ENCODE measurements at regions not wholly inside any gene's neighbourhood (a gene's known extent, or its start where the extent isn't known, plus 50 kb on each side); places are given as distances from the start of the nearest gene placed in this dataset.

GRCh38 chr10:64396105-64396708, 875.0 kb downstream of the REEP3 start:
- DNase-seq (ENCODE audit: low read depth): no peak
- no peak for TF ChIP-seq CTCF (IDR thresholded peaks at IDR 0.05; ENCODE audit: control insufficient read depth, insufficient read depth, low read depth, low read length, missing control alignments)
- no peak overlapping the region for H3K4me3 ChIP-seq (ENCODE audit: control insufficient read depth, low read depth, low read length)

- DNase-seq (ENCODE audit: low read depth): no peak
- no peak for TF ChIP-seq CTCF (IDR thresholded peaks at IDR 0.05; ENCODE audit: control insufficient read depth, insufficient read depth, low read depth, low read length, missing control alignments)
These were observed 875.9 kb downstream of the REEP3 start for GRCh38 chr10:64397125-64397524.

GRCh38 chr10:64408391-64409183, 887.4 kb downstream of the REEP3 start:
- DNase-seq (ENCODE audit: low read depth): no peak
- H3K4me3 ChIP-seq (ENCODE audit: control insufficient read depth, low read depth, low read length): no peak overlapping the region
- no peak for TF ChIP-seq CTCF (IDR thresholded peaks at IDR 0.05; ENCODE audit: control insufficient read depth, insufficient read depth, low read depth, low read length, missing control alignments)

More at GRCh38 chr10:64397125-64397524, 875.9 kb downstream of the REEP3 start:
- H3K4me3 ChIP-seq (ENCODE audit: control insufficient read depth, low read depth, low read length): no peak overlapping the region

GRCh38 chr10:64409349-64409748, 888.1 kb downstream of the REEP3 start:
- no peak for TF ChIP-seq CTCF (IDR thresholded peaks at IDR 0.05; ENCODE audit: control insufficient read depth, insufficient read depth, low read depth, low read length, missing control alignments)
- no peak for DNase-seq (ENCODE audit: low read depth)
- H3K4me3 ChIP-seq (ENCODE audit: control insufficient read depth, low read depth, low read length): no peak overlapping the region

- no peak for DNase-seq (ENCODE audit: low read depth)
- no peak overlapping the region for H3K4me3 ChIP-seq (ENCODE audit: control insufficient read depth, low read depth, low read length)
- TF ChIP-seq CTCF (IDR thresholded peaks at IDR 0.05; ENCODE audit: control insufficient read depth, insufficient read depth, low read depth, low read length, missing control alignments): no peak
These were observed 894.8 kb downstream of the REEP3 start for GRCh38 chr10:64416011-64416410.

GRCh38 chr10:64419461-64419860, 898.3 kb downstream of the REEP3 start:
- no peak overlapping the region for H3K4me3 ChIP-seq (ENCODE audit: control insufficient read depth, low read depth, low read length)
- no peak for TF ChIP-seq CTCF (IDR thresholded peaks at IDR 0.05; ENCODE audit: control insufficient read depth, insufficient read depth, low read depth, low read length, missing control alignments)
- DNase-seq (ENCODE audit: low read depth): no peak

Measured in AG09309 (cell line).